Mammary epithelial cell (primary cell): ENCODE measurements at regions not wholly inside any gene's neighbourhood (a gene's known extent, or its start where the extent isn't known, plus 50 kb on each side); places are given as distances from the start of the nearest gene placed in this dataset.

Experiments used
- CTCF ChIP-seq, 2 donors: IDR thresholded peaks in 1 of 2; conservative IDR thresholded peaks in 1 of 2; 2 replicates each; pipeline ENCODE4 v1.5.1; 2011 to 2012; ENCODE audit warnings: inconsistent platforms in 2 of 2, low read length in 2 of 2, mild to moderate bottlenecking in 2 of 2, control low read depth in 1 of 2, low read depth in 1 of 2; ENCODE audit not compliant: insufficient read depth in 1 of 2; ENCODE audit errors: extremely low read depth in 1 of 2
- EZH2 ChIP-seq: IDR thresholded peaks from 2 replicates; pipeline ENCODE4 v1.6.1; 2012; ENCODE audit warnings: low read length, inconsistent platforms, borderline replicate concordance

GRCh38 chr2:226656367-226656766 lies 143.3 kb downstream of the IRS1 start:
- TF ChIP-seq CTCF (conservative IDR thresholded peaks at IDR 0.05 in 1 of 2, IDR thresholded peaks at IDR 0.05 in 1 of 2; ENCODE audit: extremely low read depth in 1 of 2, insufficient read depth in 1 of 2, low read depth in 1 of 2, low read length in 2 of 2) (no peak), EZH2 (no peak)
